Uterus (tissue), 2 donors: ENCODE measurements at regions not wholly inside any gene's neighbourhood (a gene's known extent, or its start where the extent isn't known, plus 50 kb on each side); places are given as distances from the start of the nearest gene placed in this dataset.

Experiments
- CTCF ChIP-seq, 4 experiments: fragments of 200-600 bp in 2 of 4; fragments of 450-650 bp in 2 of 4; sonication (generic) in 2 of 4; IDR thresholded peaks; one replicate each; pipeline ENCODE4 v1.5.1; 2016 to 2019; ENCODE audit warnings: antibody characterized with exemption in 4 of 4, mild to moderate bottlenecking in 2 of 4, moderate library complexity in 1 of 4
- POLR2A ChIP-seq, 2 donors: fragments of 450-650 bp; IDR thresholded peaks; one replicate each; pipeline ENCODE4 v1.6.1; 2016; ENCODE audit warnings: antibody characterized with exemption in 2 of 2, mild to moderate bottlenecking in 1 of 2, moderate library complexity in 1 of 2

- TF ChIP-seq CTCF (IDR thresholded peaks at IDR 0.05) (no peak), POLR2A (IDR thresholded peaks at IDR 0.05) (no peak)
These were observed 101.1 kb upstream of the PLEKHG7 start for GRCh38 chr12:92601680-92602079.
